ENCODE measurements at regions not wholly inside any gene's neighbourhood (a gene's known extent, or its start where the extent isn't known, plus 50 kb on each side); places are given as distances from the start of the nearest gene placed in this dataset.

DNA sequence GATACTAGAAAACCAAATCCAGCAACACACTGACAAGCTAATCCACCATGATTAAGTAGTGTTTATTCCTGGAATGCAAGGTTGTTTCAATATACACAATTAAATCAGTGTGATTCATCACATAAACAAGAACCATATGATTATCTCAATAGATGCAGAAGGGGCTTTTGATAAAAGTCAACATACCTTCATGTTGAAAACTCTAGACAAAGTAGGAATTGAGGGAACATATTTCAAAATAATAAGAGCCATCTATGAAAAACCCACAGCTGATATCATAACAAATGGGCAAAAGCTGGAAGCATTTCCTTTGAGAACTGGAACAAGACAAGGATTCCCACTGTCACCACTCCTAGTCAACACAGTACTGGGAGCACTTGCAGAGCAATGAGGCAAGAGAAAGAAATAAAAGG is 213.6 kb upstream of the CSNK1A1L start:
- no peak for TF ChIP-seq NFRKB (IDR thresholded peaks at IDR 0.05)
- no peak for TF ChIP-seq SUZ12 (IDR thresholded peaks at IDR 0.05)
- no peak for TF ChIP-seq FOXA1 (IDR thresholded peaks at IDR 0.05)
- no peak for TF ChIP-seq ZNF384 (IDR thresholded peaks at IDR 0.05)
- TF ChIP-seq FOXK2 (IDR thresholded peaks at IDR 0.05): no peak
- TF ChIP-seq L3MBTL2 (conservative IDR thresholded peaks at IDR 0.05): no peak
- TF ChIP-seq FOXM1 (IDR thresholded peaks at IDR 0.05; ENCODE audit: borderline replicate concordance): no peak
- TF ChIP-seq, protein P1, sequence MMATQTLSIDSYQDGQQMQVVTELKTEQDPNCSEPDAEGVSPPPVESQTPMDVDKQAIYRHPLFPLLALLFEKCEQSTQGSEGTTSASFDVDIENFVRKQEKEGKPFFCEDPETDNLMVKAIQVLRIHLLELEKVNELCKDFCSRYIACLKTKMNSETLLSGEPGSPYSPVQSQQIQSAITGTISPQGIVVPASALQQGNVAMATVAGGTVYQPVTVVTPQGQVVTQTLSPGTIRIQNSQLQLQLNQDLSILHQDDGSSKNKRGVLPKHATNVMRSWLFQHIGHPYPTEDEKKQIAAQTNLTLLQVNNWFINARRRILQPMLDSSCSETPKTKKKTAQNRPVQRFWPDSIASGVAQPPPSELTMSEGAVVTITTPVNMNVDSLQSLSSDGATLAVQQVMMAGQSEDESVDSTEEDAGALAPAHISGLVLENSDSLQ (IDR thresholded peaks at IDR 0.05): no peak
- TF ChIP-seq BHLHE40 (IDR thresholded peaks at IDR 0.05; ENCODE audit: borderline replicate concordance): no peak
- no peak for TF ChIP-seq LEF1 (IDR thresholded peaks at IDR 0.05; ENCODE audit: borderline replicate concordance)
- TF ChIP-seq TARDBP (IDR thresholded peaks at IDR 0.05): no peak
- no peak for TF ChIP-seq CTBP1 (IDR thresholded peaks at IDR 0.05; ENCODE audit: borderline replicate concordance)
- CTCF ChIA-PET: no interaction called here
- DNase-seq (ENCODE audit: extremely low spot score): no peak
- POLR2A ChIA-PET: no interaction called here

DNA sequence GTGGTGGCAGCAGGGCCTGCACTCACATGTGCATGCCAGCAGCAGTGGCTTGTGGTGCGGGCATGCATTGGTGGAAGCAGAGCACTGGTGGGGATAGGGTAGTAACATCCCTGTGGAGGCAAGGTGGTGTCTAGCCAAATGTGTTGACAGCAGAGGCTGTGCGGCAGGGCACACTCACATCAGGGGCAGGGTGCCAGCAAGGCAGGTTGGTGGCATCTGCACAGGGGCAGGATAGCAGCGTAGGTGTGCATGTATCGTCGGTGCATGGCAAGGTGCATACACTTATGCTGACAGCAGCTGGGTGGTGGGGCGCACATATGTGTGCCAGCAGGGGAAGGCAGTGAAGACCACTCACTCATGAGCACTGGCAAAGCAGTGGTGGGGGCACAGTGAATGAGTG is 211.5 kb upstream of the CSNK1A1L start:
- ChIA-PET POLR2A (no interaction called here), CTCF (no interaction called here)
- no peak for DNase-seq (ENCODE audit: extremely low spot score)
- TF ChIP-seq ARNT (IDR thresholded peaks at IDR 0.05): no peak
- no peak for TF ChIP-seq FOXK2 (IDR thresholded peaks at IDR 0.05)
- no peak for TF ChIP-seq TARDBP (IDR thresholded peaks at IDR 0.05)
- TF ChIP-seq ELF4 (IDR thresholded peaks at IDR 0.05): no peak
- TF ChIP-seq FOXM1 (IDR thresholded peaks at IDR 0.05; ENCODE audit: borderline replicate concordance): no peak
- no peak for TF ChIP-seq FOXA1 (IDR thresholded peaks at IDR 0.05)
- no peak for TF ChIP-seq L3MBTL2 (conservative IDR thresholded peaks at IDR 0.05)

- no peak for TF ChIP-seq FOXK2 (IDR thresholded peaks at IDR 0.05)
- no peak for TF ChIP-seq TARDBP (IDR thresholded peaks at IDR 0.05)
- no peak for TF ChIP-seq ZNF384 (IDR thresholded peaks at IDR 0.05)
- no peak for TF ChIP-seq BHLHE40 (IDR thresholded peaks at IDR 0.05; ENCODE audit: borderline replicate concordance)
- TF ChIP-seq FOXA1 (IDR thresholded peaks at IDR 0.05): no peak
- TF ChIP-seq NFRKB (IDR thresholded peaks at IDR 0.05): no peak
- no peak for TF ChIP-seq LEF1 (IDR thresholded peaks at IDR 0.05; ENCODE audit: borderline replicate concordance)
- TF ChIP-seq SUZ12 (IDR thresholded peaks at IDR 0.05): no peak
- no peak for TF ChIP-seq HDGF (IDR thresholded peaks at IDR 0.05; ENCODE audit: borderline replicate concordance)
- TF ChIP-seq SP1 (IDR thresholded peaks at IDR 0.05): no peak
- TF ChIP-seq, protein P1 (IDR thresholded peaks at IDR 0.05): no peak
- no peak for TF ChIP-seq CTBP1 (IDR thresholded peaks at IDR 0.05; ENCODE audit: borderline replicate concordance)
- TF ChIP-seq ELF4 (IDR thresholded peaks at IDR 0.05): no peak
- TF ChIP-seq L3MBTL2 (conservative IDR thresholded peaks at IDR 0.05): no peak
- no peak for TF ChIP-seq ARNT (IDR thresholded peaks at IDR 0.05)
- POLR2A ChIA-PET: no interaction called here
- DNase-seq (ENCODE audit: extremely low spot score): no peak
- CTCF ChIA-PET: no interaction called here
Measured at GRCh38 chr13:37313372-37313771, 207.9 kb upstream of the CSNK1A1L start.

- CTCF ChIA-PET: interaction anchor here (0.6 kb wide), 1 partner anchor 113 kb away, joined by 5 read pairs; no protein-coding TSS in a partner anchor
- DNase-seq (ENCODE audit: extremely low spot score): no peak
- POLR2A ChIA-PET: no interaction called here
- TF ChIP-seq, protein P1 (IDR thresholded peaks at IDR 0.05): no peak
- TF ChIP-seq ARNT (IDR thresholded peaks at IDR 0.05) (no peak), L3MBTL2 (conservative IDR thresholded peaks at IDR 0.05) (no peak), TARDBP (IDR thresholded peaks at IDR 0.05) (no peak), HDGF (IDR thresholded peaks at IDR 0.05; ENCODE audit: borderline replicate concordance) (no peak), SP1 (IDR thresholded peaks at IDR 0.05) (no peak), SUZ12 (IDR thresholded peaks at IDR 0.05) (no peak), FOXM1 (IDR thresholded peaks at IDR 0.05; ENCODE audit: borderline replicate concordance) (no peak), ZNF384 (IDR thresholded peaks at IDR 0.05) (no peak), BHLHE40 (IDR thresholded peaks at IDR 0.05; ENCODE audit: borderline replicate concordance) (no peak), FOXA1 (IDR thresholded peaks at IDR 0.05) (no peak), NFRKB (IDR thresholded peaks at IDR 0.05) (no peak), ELF4 (IDR thresholded peaks at IDR 0.05) (no peak)
Measured at GRCh38 chr13:37306778-37307544, 201.5 kb upstream of the CSNK1A1L start.

GRCh38 chr13:37303606-37304005 is 198.1 kb upstream of the CSNK1A1L start:
- ChIA-PET CTCF (no interaction called here), POLR2A (no interaction called here)
- no peak for DNase-seq (ENCODE audit: extremely low spot score)
- TF ChIP-seq HDGF (IDR thresholded peaks at IDR 0.05; ENCODE audit: borderline replicate concordance) (no peak), ELF4 (IDR thresholded peaks at IDR 0.05) (no peak), CTBP1 (IDR thresholded peaks at IDR 0.05; ENCODE audit: borderline replicate concordance) (no peak), FOXA1 (IDR thresholded peaks at IDR 0.05) (no peak), BHLHE40 (IDR thresholded peaks at IDR 0.05; ENCODE audit: borderline replicate concordance) (no peak), ZNF384 (IDR thresholded peaks at IDR 0.05) (no peak), SUZ12 (IDR thresholded peaks at IDR 0.05) (no peak), FOXK2 (IDR thresholded peaks at IDR 0.05) (no peak)

- TF ChIP-seq HDGF (IDR thresholded peaks at IDR 0.05; ENCODE audit: borderline replicate concordance): no peak
- no peak for TF ChIP-seq FOXA1 (IDR thresholded peaks at IDR 0.05)
- TF ChIP-seq, protein P1 (IDR thresholded peaks at IDR 0.05): no peak
- TF ChIP-seq NFRKB (IDR thresholded peaks at IDR 0.05): no peak
- TF ChIP-seq CTBP1 (IDR thresholded peaks at IDR 0.05; ENCODE audit: borderline replicate concordance): no peak
- no peak for TF ChIP-seq FOXK2 (IDR thresholded peaks at IDR 0.05)
- no peak for TF ChIP-seq ARNT (IDR thresholded peaks at IDR 0.05)
- TF ChIP-seq SUZ12 (IDR thresholded peaks at IDR 0.05): no peak
- TF ChIP-seq SP1 (IDR thresholded peaks at IDR 0.05): no peak
- no peak for TF ChIP-seq TARDBP (IDR thresholded peaks at IDR 0.05)
- TF ChIP-seq LEF1 (IDR thresholded peaks at IDR 0.05; ENCODE audit: borderline replicate concordance): no peak
- no peak for TF ChIP-seq BHLHE40 (IDR thresholded peaks at IDR 0.05; ENCODE audit: borderline replicate concordance)
- no peak for TF ChIP-seq ELF4 (IDR thresholded peaks at IDR 0.05)
- TF ChIP-seq L3MBTL2 (conservative IDR thresholded peaks at IDR 0.05): no peak
- no peak for TF ChIP-seq ZNF384 (IDR thresholded peaks at IDR 0.05)
- no peak for DNase-seq (ENCODE audit: extremely low spot score)
- CTCF ChIA-PET: no interaction called here
- POLR2A ChIA-PET: no interaction called here
Measured at GRCh38 chr13:37302686-37303085, 197.2 kb upstream of the CSNK1A1L start.

Data from HEK293T (cell line).